ENCODE measurements at regions not wholly inside any gene's neighbourhood (a gene's known extent, or its start where the extent isn't known, plus 50 kb on each side); places are given as distances from the start of the nearest gene placed in this dataset.

- Histone ChIP-seq H3K4ac (ENCODE audit: low read depth, low read length) (no peak overlapping the region), H3K79me2 (ENCODE audit: insufficient read depth, low read length) (no peaks in the 10 kb centered on the region), H3T11ph (ENCODE audit: low read length) (no peak overlapping the region), H3K4me1 (ENCODE audit: insufficient read depth, low read length) (0 out of 2 replicates have a peak, but pooled peaks cover 4% of the 10 kb centered on the region), H3K18ac (ENCODE audit: insufficient read length, low read depth, low read length) (no peak overlapping the region), H3K27me3 (ENCODE audit: insufficient read depth, low read length) (no peaks in the 10 kb centered on the region), H2AFZ (ENCODE audit: low read length) (no peak overlapping the region), H3K14ac (ENCODE audit: insufficient read depth, low read length) (no peak overlapping the region), H3K23me2 (ENCODE audit: insufficient read length, low read depth, low read length, poor library complexity, severe bottlenecking) (no peaks in the 10 kb centered on the region), H3K9me3 (ENCODE audit: control insufficient read depth, low read depth, low read length) (no peaks in the 10 kb centered on the region), H3K4me2 (ENCODE audit: insufficient read depth, insufficient read length, low read length) (no peak overlapping the region), H3K9ac (ENCODE audit: extremely low read depth, insufficient read length, low read length) (no peak overlapping the region), H4K8ac (replicated peaks; ENCODE audit: insufficient read length, low read depth, low read length) (no peak overlapping the region), H3K23ac (ENCODE audit: insufficient read length, low read depth, low read length) (no peak overlapping the region), H4K20me1 (ENCODE audit: control insufficient read depth, insufficient read depth, insufficient read length) (no peaks in the 10 kb centered on the region), H2BK15ac (ENCODE audit: low read depth, low read length) (no peak overlapping the region), H2BK12ac (ENCODE audit: insufficient read length, low read depth, low read length) (no peak overlapping the region), H2BK5ac (ENCODE audit: insufficient read length, low read length) (no peak overlapping the region), H2AK5ac (ENCODE audit: insufficient read length, low read length) (no peak overlapping the region), H3K27ac (ENCODE audit: insufficient read length, low read depth, low read length) (no peak overlapping the region), H3K79me1 (ENCODE audit: insufficient read depth, low read depth, low read length, poor library complexity, severe bottlenecking) (no peaks in the 10 kb centered on the region), H3K56ac (ENCODE audit: insufficient read length, low read depth, low read length) (no peak overlapping the region), H2BK120ac (ENCODE audit: low read depth, low read length, poor library complexity, severe bottlenecking) (no peak overlapping the region), H4K5ac (ENCODE audit: insufficient read length, low read depth, low read length) (no peak overlapping the region), H2BK20ac (ENCODE audit: low read depth, low read length, poor library complexity, severe bottlenecking) (no peak overlapping the region), H4K91ac (ENCODE audit: insufficient read length, low read depth, low read length) (no peak overlapping the region)
- DNase-seq: no peak
- Mint-ChIP-seq H3K27me3 (ENCODE audit: low read depth) (no peaks in the 10 kb centered on the region; the same call in 1 of the 2 replicates), H3K4me1 (peaks cover 5 to 7% of the 10 kb centered on the region in 2 experiments; a peak in 1 of 4 replicates), H3K27ac (no peak overlapping the region), H3K9me3 (peaks cover 2 to 3% of the 10 kb centered on the region in 2 experiments; a peak in 1 of 5 replicates), H3K4me3 (no peak overlapping the region), H3K36me3 (ENCODE audit: insufficient read depth in 1 of 3, low read depth in 3 of 3) (peaks cover 0 to 1% (median 0%) of the 10 kb centered on the region in 3 experiments; a peak in 1 of 7 replicates)
- WGBS (ENCODE audit: extremely low coverage, insufficient read length, low lambda C conversion rate): no CpG with 5 or more reads among the region's 3 CpGs
- TF ChIP-seq CTCF (conservative IDR thresholded peaks at IDR 0.05): no peak
Observed at GRCh38 chr16:79898703-79899102, 298.2 kb upstream of the MAF start.

Data from H9 (cell line).